ENCODE measurements at regions not wholly inside any gene's neighbourhood (a gene's known extent, or its start where the extent isn't known, plus 50 kb on each side); places are given as distances from the start of the nearest gene placed in this dataset.
"Not testable (repeated sequence)": the region's sequence is repeated elsewhere in the genome, so short reads cannot be mapped to it uniquely, and the experiment has no call there.

DNA sequence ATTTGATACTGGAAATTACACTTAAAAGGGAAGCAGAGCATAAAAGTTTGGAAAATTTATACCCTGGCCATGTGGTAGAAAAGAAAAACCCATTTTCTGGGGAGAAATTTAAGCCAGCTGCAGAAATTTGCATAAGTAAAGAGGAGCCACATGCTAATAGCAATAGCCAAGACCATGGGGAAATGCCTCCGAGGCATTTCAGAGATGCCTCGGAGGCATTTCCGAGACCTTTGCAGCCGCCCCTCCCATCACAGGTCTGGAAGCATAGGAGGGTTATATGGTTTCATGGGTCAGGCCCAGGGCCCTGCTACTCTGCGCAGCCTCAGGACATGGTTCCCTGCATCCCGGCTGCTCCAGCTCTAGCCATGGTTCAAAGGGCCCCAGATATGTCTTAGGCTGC lies 49.9 kb upstream of the NBPF11 start:
- not testable (repeated sequence) for H3K36me3 ChIP-seq (ENCODE audit: control insufficient read depth, insufficient read depth, low read length); H3K27me3 ChIP-seq (ENCODE audit: control insufficient read depth, insufficient read depth, low read length); H3K4me3 ChIP-seq (ENCODE audit: low read depth, low read length); DNase-seq (ENCODE audit: low read depth)
